PC-3 (cell line): ENCODE measurements at regions not wholly inside any gene's neighbourhood (a gene's known extent, or its start where the extent isn't known, plus 50 kb on each side); places are given as distances from the start of the nearest gene placed in this dataset.

Source experiments
- ATAC-seq: fragments of 200-7000 bp; cut with Tn5 transposase; 2 replicates; pipeline ENCODE4 v1.9.1; 2020; ENCODE audit warnings: mild to moderate bottlenecking, moderate library complexity
- BruUV-seq: library from RNA; stranded (reverse); fragments of 400-500 nt; replicated peaks from 2 replicates; lab custom pipeline; 2021; lab: Mats Ljungman, UMichigan
- CTCF ChIA-PET: fragments of 300-600 bp; sonication (Branson Sonifier 250); formaldehyde crosslinking; loops from one replicate; lab custom pipeline; 2022; ENCODE audit warnings: antibody characterized with exemption; lab: Charles Lee
- POLR2A ChIA-PET: fragments of 300-600 bp; sonication (Branson Sonifier 250); formaldehyde crosslinking; loops from one replicate; lab custom pipeline; 2022; ENCODE audit warnings: antibody characterized with exemption; ENCODE audit not compliant: unreplicated experiment; lab: Charles Lee
- DNase-seq: peaks from one replicate; pipeline ENCODE4 v3.0.0-alpha.2; 2015
- H2AFZ ChIP-seq: fragments of 300-600 bp; sonication (generic); 2 replicates; pipeline ENCODE4 v1.6.0; 2016; ENCODE audit warnings: antibody characterized with exemption, low read length
- H3F3A ChIP-seq: fragments of 300-600 bp; sonication (generic); one replicate; pipeline ENCODE4 v1.6.0; 2017; ENCODE audit warnings: antibody characterized with exemption, low read length, control low read depth, mild to moderate bottlenecking; ENCODE audit not compliant: unreplicated experiment
- H3K27ac ChIP-seq: fragments of 300-600 bp; sonication (generic); 2 replicates; pipeline ENCODE4 v1.5.1; 2016; ENCODE audit warnings: mild to moderate bottlenecking, low read length
- H3K27me3 ChIP-seq: fragments of 300-600 bp; sonication (generic); 2 replicates; pipeline ENCODE4 v1.6.1; 2016; ENCODE audit warnings: low read length, mixed read lengths
- H3K36me3 ChIP-seq: fragments of 300-600 bp; sonication (generic); 2 replicates; pipeline ENCODE4 v1.6.1; 2016; ENCODE audit warnings: low read depth, mixed run types, low read length, mixed read lengths
- H3K4me1 ChIP-seq: fragments of 300-600 bp; sonication (generic); 2 replicates; pipeline ENCODE4 v1.5.1; 2016; ENCODE audit warnings: low read length; ENCODE audit not compliant: insufficient read depth
- H3K4me2 ChIP-seq: fragments of 300-600 bp; sonication (generic); 2 replicates; pipeline ENCODE4 v1.6.0; 2016; ENCODE audit warnings: low read length
- H3K4me3 ChIP-seq: fragments of 300-600 bp; sonication (generic); 2 replicates; pipeline ENCODE4 v1.5.1; 2016; ENCODE audit warnings: mild to moderate bottlenecking, low read length, mixed read lengths
- H3K79me2 ChIP-seq: fragments of 300-600 bp; sonication (generic); 2 replicates; pipeline ENCODE4 v1.6.1; 2017; ENCODE audit warnings: low read length, mixed read lengths
- H3K9ac ChIP-seq: fragments of 300-600 bp; sonication (generic); 2 replicates; pipeline ENCODE4 v1.6.0; 2016; ENCODE audit warnings: mild to moderate bottlenecking, low read length
- H3K9me2 ChIP-seq: fragments of 300-600 bp; sonication (generic); replicated peaks from 2 replicates; pipeline ENCODE4 v1.6.1; 2016; ENCODE audit warnings: mixed run types, low read length, mixed read lengths
- H3K9me3 ChIP-seq: fragments of 300-600 bp; sonication (generic); 2 replicates; pipeline ENCODE4 v1.6.1; 2016; ENCODE audit warnings: low read length, mixed read lengths
- H4K20me1 ChIP-seq: fragments of 300-600 bp; sonication (generic); 2 replicates; pipeline ENCODE4 v1.6.1; 2016; ENCODE audit warnings: low read length, mixed read lengths
- EZH2 ChIP-seq: fragments of 300-600 bp; sonication (generic); IDR thresholded peaks from one replicate; pipeline ENCODE4 v1.6.1; 2017; ENCODE audit warnings: antibody characterized with exemption, mild to moderate bottlenecking, low read length; ENCODE audit not compliant: unreplicated experiment
- EZH2phosphoT487 ChIP-seq: fragments of 300-600 bp; sonication (generic); IDR thresholded peaks from 2 replicates; pipeline ENCODE4 v1.6.1; 2018; ENCODE audit warnings: mild to moderate bottlenecking, antibody characterized with exemption, low read length, borderline replicate concordance
- intact Hi-C: fragments of 100-400 bp; cut with micrococcal nuclease; formaldehyde crosslinking; loops from 2 replicates; pipeline ENCODE4 v1.9.0; 2023
- TF ChIP-seq, protein P1 (sequence below): fragments of 300-600 bp; sonication (generic); conservative IDR thresholded peaks from 2 replicates; pipeline ENCODE4 v1.5.1; 2017; ENCODE audit warnings: antibody characterized with exemption, low read depth, mild to moderate bottlenecking, low read length

DNA sequence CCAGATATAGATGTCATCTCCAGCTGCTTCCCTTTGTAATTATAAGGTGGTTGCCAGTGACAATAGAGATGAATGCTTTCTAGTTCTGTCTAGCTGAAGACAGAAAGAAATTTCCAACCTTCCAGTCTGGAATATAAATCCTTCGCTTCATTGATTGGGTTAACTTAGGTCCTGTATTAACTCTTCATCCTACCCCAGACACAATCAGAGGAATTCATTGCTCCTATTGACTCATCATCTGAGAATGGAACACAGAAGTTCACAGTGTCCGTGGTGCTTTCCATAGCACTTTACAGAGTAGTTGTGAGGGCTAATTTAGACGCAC lies 241.4 kb downstream of the NFKBIZ start:
- no peaks in the 10 kb centered on the region for H3K9me2 ChIP-seq
- H3K27me3 ChIP-seq: no peaks in the 10 kb centered on the region
- TF ChIP-seq EZH2 (no peak), EZH2phosphoT487 (no peak)
- TF ChIP-seq, protein P1, sequence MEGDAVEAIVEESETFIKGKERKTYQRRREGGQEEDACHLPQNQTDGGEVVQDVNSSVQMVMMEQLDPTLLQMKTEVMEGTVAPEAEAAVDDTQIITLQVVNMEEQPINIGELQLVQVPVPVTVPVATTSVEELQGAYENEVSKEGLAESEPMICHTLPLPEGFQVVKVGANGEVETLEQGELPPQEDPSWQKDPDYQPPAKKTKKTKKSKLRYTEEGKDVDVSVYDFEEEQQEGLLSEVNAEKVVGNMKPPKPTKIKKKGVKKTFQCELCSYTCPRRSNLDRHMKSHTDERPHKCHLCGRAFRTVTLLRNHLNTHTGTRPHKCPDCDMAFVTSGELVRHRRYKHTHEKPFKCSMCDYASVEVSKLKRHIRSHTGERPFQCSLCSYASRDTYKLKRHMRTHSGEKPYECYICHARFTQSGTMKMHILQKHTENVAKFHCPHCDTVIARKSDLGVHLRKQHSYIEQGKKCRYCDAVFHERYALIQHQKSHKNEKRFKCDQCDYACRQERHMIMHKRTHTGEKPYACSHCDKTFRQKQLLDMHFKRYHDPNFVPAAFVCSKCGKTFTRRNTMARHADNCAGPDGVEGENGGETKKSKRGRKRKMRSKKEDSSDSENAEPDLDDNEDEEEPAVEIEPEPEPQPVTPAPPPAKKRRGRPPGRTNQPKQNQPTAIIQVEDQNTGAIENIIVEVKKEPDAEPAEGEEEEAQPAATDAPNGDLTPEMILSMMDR: no peak
- no peak overlapping the region for H2AFZ ChIP-seq
- intact Hi-C loops: loop anchor here (1.0 to 5.0 kb wide), 6 partner anchors 34 to 278 kb away; no protein-coding TSS in a partner anchor
- H3K4me3 ChIP-seq: no peak overlapping the region
- peak overlapping the region; percentile 96 for H3K27ac ChIP-seq
- peaks cover 30% of the 10 kb centered on the region for H3K4me1 ChIP-seq
- H3F3A ChIP-seq: no peaks in the 10 kb centered on the region
- H3K9me3 ChIP-seq: no peaks in the 10 kb centered on the region
- no peaks in the 10 kb centered on the region for H4K20me1 ChIP-seq
- POLR2A ChIA-PET: interaction anchor here (0.5 kb wide), 1 partner anchor 232 kb away, joined by 3 read pairs; no protein-coding TSS in a partner anchor
- ATAC-seq (no peak), DNase-seq (peak; percentile 41)
- H3K9ac ChIP-seq: peak overlapping the region; percentile 86
- peak overlapping the region; percentile 36; the same call in 1 of the 2 replicates for H3K4me2 ChIP-seq
- no peaks in the 10 kb centered on the region for H3K36me3 ChIP-seq
- no TSS peak for BruUV-seq
- CTCF ChIA-PET: interaction anchor here (0.5 to 0.6 kb wide), 2 partner anchors 105 to 164 kb away, joined by 3 read pairs; no protein-coding TSS in a partner anchor
- no peaks in the 10 kb centered on the region for H3K79me2 ChIP-seq

DNA sequence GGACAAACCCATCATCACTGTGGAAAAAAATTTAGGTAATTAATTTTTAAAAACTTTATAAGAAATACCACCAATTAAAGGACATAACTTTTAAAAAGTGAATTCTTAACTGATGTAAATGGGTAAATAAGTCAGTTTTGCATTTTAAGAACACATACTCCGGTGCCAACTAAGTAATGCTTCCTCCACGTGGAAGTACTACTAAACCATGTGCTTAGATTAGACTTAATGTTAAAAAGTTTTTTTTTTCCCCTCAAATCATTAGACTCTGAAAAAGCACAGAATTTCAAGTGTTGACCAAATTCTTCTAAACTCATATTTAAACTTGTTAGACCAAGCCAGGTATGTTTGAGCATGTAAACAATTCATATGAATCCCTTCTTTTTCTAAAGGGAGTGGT lies 242.0 kb downstream of the NFKBIZ start:
- Histone ChIP-seq H3K79me2 (no peaks in the 10 kb centered on the region), H3K9me2 (no peaks in the 10 kb centered on the region), H2AFZ (no peak overlapping the region), H4K20me1 (no peaks in the 10 kb centered on the region), H3K9me3 (no peaks in the 10 kb centered on the region), H3K4me1 (peaks cover 30% of the 10 kb centered on the region), H3K4me3 (no peak overlapping the region), H3K9ac (peak overlapping the region; percentile 86), H3K27me3 (no peaks in the 10 kb centered on the region), H3K36me3 (no peaks in the 10 kb centered on the region), H3F3A (no peaks in the 10 kb centered on the region), H3K27ac (peak overlapping the region; percentile 96), H3K4me2 (no peak overlapping the region)
- no peak for TF ChIP-seq EZH2phosphoT487
- TF ChIP-seq, protein P1: no peak
- intact Hi-C loops: loop anchor here (2.0 to 5.0 kb wide), 2 partner anchors 45 to 279 kb away; no protein-coding TSS in a partner anchor
- ChIA-PET CTCF (no interaction called here), POLR2A (no interaction called here)
- DNase-seq: no peak
- no peak for ATAC-seq
- no TSS peak for BruUV-seq

DNA sequence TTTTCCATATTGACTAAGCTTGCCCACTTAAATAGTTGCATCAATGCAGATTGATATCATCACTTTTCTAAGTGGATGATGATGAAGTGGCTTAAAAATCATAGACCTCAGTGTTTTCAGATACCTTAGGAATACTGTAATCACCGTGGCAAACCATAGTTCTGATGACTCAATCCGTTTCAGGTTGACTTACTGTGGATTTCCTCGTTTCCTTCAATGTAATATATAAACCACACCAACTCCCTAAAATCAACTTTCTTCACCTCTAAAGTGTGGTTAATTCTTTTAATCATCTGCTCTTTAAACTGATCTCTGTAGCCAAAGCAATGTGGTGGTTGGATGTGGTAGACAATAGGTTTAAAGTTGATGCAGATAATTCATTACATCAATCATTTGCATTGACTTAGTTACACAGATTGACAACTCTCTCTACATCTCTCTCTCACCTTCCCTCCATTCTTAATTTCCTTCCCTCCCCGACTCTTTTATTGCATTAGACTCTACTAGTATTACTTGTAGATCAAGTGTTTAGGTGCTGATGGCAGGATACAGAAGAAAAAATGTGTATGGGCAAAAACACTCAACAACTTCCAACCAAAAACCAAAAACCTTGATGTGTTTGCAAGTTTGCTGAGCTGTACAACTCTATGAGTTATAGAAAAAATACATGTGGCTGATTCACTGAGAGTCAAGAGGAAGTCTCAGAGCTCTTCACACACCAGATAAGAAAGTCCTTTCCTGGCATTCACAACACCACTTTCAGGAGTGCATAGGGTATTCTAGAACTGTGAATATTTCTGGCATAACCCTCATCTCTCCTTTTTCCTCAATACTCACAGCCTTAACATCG lies 243.5 kb downstream of the NFKBIZ start:
- H3K36me3 ChIP-seq: no peaks in the 10 kb centered on the region
- POLR2A ChIA-PET: no interaction called here
- H3K4me1 ChIP-seq: peaks cover 30% of the 10 kb centered on the region
- TF ChIP-seq EZH2phosphoT487: no peak
- TF ChIP-seq EZH2: no peak
- TF ChIP-seq, protein P1: no peak
- peak overlapping the region; percentile 96 for H3K27ac ChIP-seq
- H3K9me3 ChIP-seq: no peaks in the 10 kb centered on the region
- CTCF ChIA-PET: no interaction called here
- no peaks in the 10 kb centered on the region for H3F3A ChIP-seq
- no peaks in the 10 kb centered on the region for H4K20me1 ChIP-seq
- no TSS peak for BruUV-seq
- no peaks in the 10 kb centered on the region for H3K79me2 ChIP-seq
- H3K9ac ChIP-seq: peak overlapping the region; percentile 17; the same call in 1 of the 2 replicates
- H3K27me3 ChIP-seq: no peaks in the 10 kb centered on the region
- H3K9me2 ChIP-seq: no peaks in the 10 kb centered on the region
- H3K4me3 ChIP-seq: no peak overlapping the region
- ATAC-seq: no peak
- no peak overlapping the region for H3K4me2 ChIP-seq
- intact Hi-C loops: loop anchor here (5.0 kb wide), 1 partner anchor 281 kb away; no protein-coding TSS in a partner anchor
- peak; percentile 40 for DNase-seq
- no peak overlapping the region for H2AFZ ChIP-seq
